Nephron progenitor cell (in vitro differentiated cells): ENCODE measurements at regions not wholly inside any gene's neighbourhood (a gene's known extent, or its start where the extent isn't known, plus 50 kb on each side); places are given as distances from the start of the nearest gene placed in this dataset.

ENCODE experiments used
- DNase-seq: peaks from one replicate; pipeline ENCODE4 v3.0.0; 2021
- H3K27ac Mint-ChIP-seq: 2 replicates; pipeline ENCODE4 v1.8.0; 2021; ENCODE audit warnings: mild to moderate bottlenecking, moderate library complexity, mixed read lengths
- H3K27me3 Mint-ChIP-seq: 2 replicates; pipeline ENCODE4 v1.8.0; 2021; ENCODE audit warnings: mild to moderate bottlenecking, low read depth, mixed read lengths; ENCODE audit not compliant: poor library complexity
- H3K36me3 Mint-ChIP-seq: 2 replicates; pipeline ENCODE4 v1.8.0; 2021; ENCODE audit warnings: low read depth, mixed read lengths
- H3K4me1 Mint-ChIP-seq: 2 replicates; pipeline ENCODE4 v1.8.0; 2021; ENCODE audit warnings: mixed read lengths
- H3K4me3 Mint-ChIP-seq: 2 replicates; pipeline ENCODE4 v1.8.0; 2021; ENCODE audit warnings: mild to moderate bottlenecking, moderate library complexity, mixed read lengths
- H3K9me3 Mint-ChIP-seq: 2 replicates; pipeline ENCODE4 v1.8.0; 2021; ENCODE audit warnings: mild to moderate bottlenecking, moderate library complexity, mixed read lengths
- TF ChIP-seq, protein P1 (sequence below): fragments of 200-600 bp; sonication (generic); IDR thresholded peaks from 2 replicates; pipeline ENCODE4 v1.5.0; 2021; ENCODE audit warnings: antibody characterized with exemption

DNA sequence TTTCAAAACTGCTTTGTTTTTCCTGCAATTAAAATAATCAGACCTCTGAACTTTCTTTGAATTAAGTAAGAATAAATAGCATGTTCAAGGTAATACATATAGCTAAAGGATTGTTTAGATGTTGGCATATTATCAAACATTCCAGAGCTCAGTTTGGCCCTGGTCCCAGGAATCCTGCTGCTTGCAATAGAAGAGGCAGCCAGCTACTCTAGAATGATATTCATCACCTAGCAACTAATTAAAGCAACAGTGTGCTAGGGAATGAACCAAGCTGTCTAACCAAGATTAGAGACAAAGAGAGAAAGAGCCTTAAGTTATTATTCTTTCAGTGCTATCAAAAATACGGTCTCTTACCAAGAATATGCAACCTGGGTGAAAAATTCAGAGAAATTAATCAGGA lies 460.9 kb downstream of the GABRG1 start:
- no peaks in the 10 kb centered on the region for H3K9me3 Mint-ChIP-seq
- H3K36me3 Mint-ChIP-seq: no peaks in the 10 kb centered on the region
- TF ChIP-seq, protein P1, sequence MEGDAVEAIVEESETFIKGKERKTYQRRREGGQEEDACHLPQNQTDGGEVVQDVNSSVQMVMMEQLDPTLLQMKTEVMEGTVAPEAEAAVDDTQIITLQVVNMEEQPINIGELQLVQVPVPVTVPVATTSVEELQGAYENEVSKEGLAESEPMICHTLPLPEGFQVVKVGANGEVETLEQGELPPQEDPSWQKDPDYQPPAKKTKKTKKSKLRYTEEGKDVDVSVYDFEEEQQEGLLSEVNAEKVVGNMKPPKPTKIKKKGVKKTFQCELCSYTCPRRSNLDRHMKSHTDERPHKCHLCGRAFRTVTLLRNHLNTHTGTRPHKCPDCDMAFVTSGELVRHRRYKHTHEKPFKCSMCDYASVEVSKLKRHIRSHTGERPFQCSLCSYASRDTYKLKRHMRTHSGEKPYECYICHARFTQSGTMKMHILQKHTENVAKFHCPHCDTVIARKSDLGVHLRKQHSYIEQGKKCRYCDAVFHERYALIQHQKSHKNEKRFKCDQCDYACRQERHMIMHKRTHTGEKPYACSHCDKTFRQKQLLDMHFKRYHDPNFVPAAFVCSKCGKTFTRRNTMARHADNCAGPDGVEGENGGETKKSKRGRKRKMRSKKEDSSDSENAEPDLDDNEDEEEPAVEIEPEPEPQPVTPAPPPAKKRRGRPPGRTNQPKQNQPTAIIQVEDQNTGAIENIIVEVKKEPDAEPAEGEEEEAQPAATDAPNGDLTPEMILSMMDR: no peak
- DNase-seq: no peak
- no peaks in the 10 kb centered on the region for H3K4me1 Mint-ChIP-seq
- no peak overlapping the region for H3K27ac Mint-ChIP-seq
- no peak overlapping the region for H3K4me3 Mint-ChIP-seq
- peaks cover 2% of the 10 kb centered on the region for H3K27me3 Mint-ChIP-seq

DNA sequence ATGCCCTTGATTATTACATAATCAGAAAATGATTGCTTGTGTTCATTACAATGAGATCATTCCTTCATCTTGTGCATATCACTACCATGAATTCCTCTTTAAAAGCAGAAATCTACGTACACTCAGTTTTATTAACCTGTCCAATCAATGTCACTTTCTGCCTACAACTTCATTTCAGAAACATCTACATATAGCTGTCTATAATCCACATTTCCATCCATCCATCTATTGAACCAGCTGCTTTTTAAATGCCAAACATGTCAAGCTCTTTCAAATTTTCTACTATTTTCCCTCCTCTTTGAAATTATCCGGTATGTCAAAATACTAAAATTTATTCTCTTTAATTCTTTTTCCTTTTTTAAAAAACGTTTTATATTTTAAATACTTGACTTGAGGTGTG lies 462.0 kb downstream of the GABRG1 start:
- no peak for DNase-seq
- Mint-ChIP-seq H3K27ac (no peak overlapping the region), H3K27me3 (peaks cover 2% of the 10 kb centered on the region), H3K9me3 (no peaks in the 10 kb centered on the region), H3K4me3 (no peak overlapping the region), H3K4me1 (no peaks in the 10 kb centered on the region), H3K36me3 (no peaks in the 10 kb centered on the region)
- TF ChIP-seq, protein P1: no peak

- Mint-ChIP-seq H3K9me3 (no peaks in the 10 kb centered on the region), H3K36me3 (no peaks in the 10 kb centered on the region), H3K27ac (no peak overlapping the region), H3K4me1 (no peaks in the 10 kb centered on the region), H3K4me3 (no peak overlapping the region), H3K27me3 (no peaks in the 10 kb centered on the region)
- TF ChIP-seq, protein P1: no peak
- no peak for DNase-seq
Observed at GRCh38 chr4:45650545-45650944, 473.3 kb downstream of the GABRG1 start.

DNA sequence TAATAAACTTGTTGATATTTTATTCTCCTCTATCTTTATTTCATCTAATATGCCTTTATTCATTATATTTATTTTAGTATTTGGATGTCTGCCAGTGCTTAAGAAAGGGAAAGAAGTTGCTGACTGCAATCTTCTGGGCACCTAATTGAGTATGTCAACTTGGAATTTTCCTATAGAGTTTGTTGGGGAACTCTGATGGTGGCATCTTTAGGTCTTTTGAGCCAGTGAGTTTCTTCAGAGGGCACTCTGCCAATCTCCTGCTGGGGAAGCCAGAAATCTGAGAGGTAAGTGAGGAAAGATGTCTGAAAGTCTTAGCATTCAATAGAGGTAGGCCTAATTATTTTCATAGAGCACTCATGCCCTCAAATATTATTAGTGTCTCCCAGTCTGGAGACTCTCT lies 475.0 kb downstream of the GABRG1 start:
- Mint-ChIP-seq H3K4me1 (no peaks in the 10 kb centered on the region), H3K4me3 (no peak overlapping the region), H3K36me3 (no peaks in the 10 kb centered on the region), H3K27me3 (no peaks in the 10 kb centered on the region), H3K27ac (no peak overlapping the region), H3K9me3 (no peaks in the 10 kb centered on the region)
- DNase-seq: no peak
- TF ChIP-seq, protein P1: no peak

GRCh38 chr4:45647823-45648222 lies 476.0 kb downstream of the GABRG1 start:
- no peaks in the 10 kb centered on the region for H3K27me3 Mint-ChIP-seq
- DNase-seq: no peak
- H3K9me3 Mint-ChIP-seq: no peaks in the 10 kb centered on the region
- no peaks in the 10 kb centered on the region for H3K4me1 Mint-ChIP-seq
- no peak overlapping the region for H3K27ac Mint-ChIP-seq
- no peaks in the 10 kb centered on the region for H3K36me3 Mint-ChIP-seq
- TF ChIP-seq, protein P1: no peak
- no peak overlapping the region for H3K4me3 Mint-ChIP-seq

DNA sequence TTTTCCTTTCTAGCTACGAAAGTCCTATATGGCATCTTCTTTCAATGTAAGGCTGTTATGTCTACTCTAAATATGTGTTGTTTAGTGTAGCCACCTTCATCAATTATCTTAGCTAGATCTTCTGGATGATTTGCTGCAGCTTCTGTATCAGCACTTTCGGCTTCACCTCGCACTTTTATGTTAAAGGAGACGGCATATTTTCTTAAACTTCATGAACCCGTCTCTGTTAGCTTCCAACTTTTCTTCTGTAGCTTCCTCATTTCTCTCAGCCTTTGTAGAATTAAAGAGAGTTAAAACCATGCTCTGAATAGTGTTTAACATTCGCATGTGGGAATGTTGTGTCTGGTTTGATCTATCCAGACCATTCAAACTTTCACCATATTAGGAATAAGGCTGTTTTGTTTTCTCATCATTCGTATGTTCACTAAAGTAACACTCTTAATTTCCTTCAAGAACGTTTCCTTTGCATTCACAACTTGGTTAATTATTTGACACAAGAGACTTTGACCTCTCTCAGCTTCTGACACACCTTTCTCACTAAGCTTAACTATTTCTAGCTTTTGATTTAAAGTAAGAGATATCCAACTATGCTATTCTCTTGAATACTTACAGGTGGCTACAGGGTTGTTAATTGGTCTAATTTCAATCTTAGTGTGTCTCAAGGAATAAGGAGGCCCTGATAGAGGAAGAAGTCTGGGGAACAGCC lies 476.8 kb downstream of the GABRG1 start:
- Mint-ChIP-seq H3K36me3 (no peaks in the 10 kb centered on the region), H3K9me3 (no peaks in the 10 kb centered on the region), H3K4me1 (no peaks in the 10 kb centered on the region), H3K4me3 (no peak overlapping the region), H3K27me3 (no peaks in the 10 kb centered on the region), H3K27ac (no peak overlapping the region)
- TF ChIP-seq, protein P1: no peak
- no peak for DNase-seq
